GM19035 (cell line): ENCODE measurements at regions not wholly inside any gene's neighbourhood (a gene's known extent, or its start where the extent isn't known, plus 50 kb on each side); places are given as distances from the start of the nearest gene placed in this dataset.

Source experiments
- ATAC-seq: cut with Tn5 transposase; IDR thresholded peaks from one replicate; pipeline ENCODE4 v1.9.1; 2021; ENCODE audit not compliant: unreplicated experiment

DNA sequence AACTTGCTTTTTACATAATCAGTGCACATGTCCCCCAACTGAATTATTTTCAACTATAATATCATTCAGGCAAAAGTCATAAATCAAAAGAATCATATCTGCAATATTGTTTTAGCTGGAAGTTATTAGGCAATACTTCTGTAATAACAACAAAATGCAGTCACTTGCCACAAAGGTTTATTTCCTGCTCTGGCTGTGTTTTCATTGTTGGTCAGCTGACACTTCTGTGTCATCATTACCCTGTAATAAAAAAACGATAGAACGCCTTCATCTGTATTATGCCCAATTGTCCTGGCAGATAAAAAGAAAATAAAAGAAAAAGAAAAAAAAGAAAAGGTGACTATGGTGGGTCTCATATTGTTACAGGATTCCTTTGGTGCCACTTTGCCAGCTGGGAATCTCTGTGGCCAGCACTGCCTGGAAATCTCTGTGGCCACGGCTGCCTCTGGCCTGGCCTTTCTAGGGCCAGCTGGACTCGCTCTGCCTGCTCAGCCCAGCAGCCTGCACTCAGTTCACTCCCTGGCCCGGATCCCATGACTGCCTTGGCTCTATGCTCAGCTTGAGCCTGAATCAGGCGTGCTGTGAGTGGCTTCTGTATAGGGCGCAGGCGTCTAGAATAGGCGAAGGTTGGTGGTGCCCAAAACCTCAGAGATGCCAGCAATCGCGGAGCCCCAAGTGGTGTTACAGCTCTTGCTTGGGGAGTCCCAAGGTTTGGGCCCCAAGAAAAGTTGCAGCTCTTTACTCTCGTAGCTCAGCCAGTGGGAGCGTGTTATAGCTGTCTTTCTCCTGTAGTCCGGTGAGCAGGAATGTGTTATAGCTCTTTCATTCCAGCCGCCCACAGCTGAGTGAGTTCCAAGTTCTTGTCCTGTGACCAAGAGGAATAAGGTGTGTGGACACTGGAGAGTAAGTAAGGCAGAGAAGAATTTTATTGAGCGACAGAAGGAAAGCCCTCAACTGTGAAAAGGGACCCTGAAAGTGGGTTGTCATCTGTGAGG, 1227.1 kb downstream of the SLITRK1 start:
- no peak for ATAC-seq

DNA sequence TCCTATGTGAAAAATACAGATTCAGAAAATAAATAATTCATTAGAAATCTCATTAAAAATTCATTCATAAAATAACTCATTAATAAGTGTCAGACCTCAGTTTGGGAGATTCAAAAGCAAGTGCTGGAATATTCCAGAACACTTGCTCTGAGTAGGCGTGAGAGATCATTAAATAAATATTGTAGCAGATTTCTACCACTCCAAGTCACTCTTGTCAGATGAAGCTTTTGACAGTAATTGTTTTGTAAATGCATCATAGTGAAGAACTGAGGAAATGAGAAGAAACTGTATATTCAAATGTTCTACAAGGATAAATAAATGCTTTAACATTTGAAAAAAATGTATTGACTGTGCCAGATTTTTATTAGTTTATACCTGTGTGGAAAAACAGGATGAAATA, 1228.1 kb downstream of the SLITRK1 start:
- no peak for ATAC-seq

DNA sequence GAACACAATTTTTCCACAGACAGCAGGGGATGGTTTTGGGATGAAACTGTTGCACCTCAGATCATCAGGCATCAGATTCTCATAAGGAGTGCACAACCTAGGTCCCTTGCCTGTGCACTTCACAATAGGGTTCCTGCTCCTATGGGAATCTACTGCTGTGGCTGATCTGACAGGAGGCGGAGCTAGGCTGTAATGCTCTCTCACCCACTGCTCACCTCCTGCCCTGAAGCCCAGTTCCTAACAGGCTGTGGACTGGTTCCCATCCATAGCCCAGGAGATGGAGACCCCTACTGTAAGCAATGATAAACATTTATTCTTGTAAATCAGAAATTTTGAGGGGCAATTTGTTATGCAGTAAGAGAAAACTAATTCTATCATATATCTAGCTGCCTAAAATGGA, 1234.7 kb downstream of the SLITRK1 start:
- no peak for ATAC-seq

DNA sequence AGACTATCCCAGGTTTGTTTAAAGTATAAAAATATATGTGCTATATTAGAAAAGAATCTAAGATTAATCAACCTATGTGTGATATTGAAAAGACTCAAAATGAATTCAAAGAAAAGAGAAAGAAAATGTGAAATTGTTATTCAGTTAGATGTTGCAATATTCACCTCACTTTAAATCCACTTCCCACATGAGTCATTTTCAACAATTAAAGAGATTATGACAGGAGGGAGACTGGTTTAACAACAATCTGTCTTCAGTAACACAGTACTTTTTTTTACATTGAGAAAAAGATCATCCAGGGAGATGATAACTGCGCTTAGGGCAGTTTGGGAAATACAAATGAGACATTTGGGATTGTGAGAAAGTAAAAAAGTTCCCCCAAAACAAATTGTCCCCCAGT, 1246.2 kb downstream of the SLITRK1 start:
- no peak for ATAC-seq

DNA sequence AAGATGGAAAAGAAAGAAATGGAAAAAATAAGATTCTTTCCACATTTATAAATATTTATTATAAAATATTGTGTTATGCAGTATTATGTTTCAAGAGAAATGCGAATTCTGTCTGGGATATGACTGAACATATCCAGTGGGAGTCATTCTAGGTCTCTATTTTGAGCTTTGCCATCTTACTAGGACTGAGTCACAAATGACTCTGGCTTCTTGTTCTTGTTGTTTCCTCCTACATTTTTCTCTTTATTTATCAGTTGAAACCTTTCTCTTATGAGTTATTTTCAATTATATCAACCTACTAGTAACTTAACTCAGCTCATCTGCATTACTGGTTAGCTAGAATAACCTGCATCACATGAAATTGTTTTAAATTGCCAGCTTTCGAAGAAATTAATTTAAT, 1247.3 kb downstream of the SLITRK1 start:
- ATAC-seq, result no peak

DNA sequence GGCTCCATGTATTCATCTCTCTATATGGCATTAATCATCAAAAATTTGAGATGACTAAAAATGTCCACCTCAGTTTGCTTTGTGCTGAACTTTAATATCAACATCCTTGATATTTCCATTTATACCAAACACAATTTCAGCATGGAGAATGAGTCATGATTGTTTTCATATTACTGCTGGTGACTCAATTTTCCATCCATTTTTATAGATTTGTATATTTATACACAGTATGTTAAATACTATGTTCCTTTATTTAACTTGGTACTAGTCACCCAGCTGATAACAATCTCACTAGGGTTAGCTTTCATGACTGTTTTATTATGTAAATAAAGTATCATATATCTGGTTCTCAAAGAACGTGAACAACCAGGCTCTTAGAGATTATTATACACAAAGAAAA, 1255.1 kb downstream of the SLITRK1 start:
- ATAC-seq, result no peak

DNA sequence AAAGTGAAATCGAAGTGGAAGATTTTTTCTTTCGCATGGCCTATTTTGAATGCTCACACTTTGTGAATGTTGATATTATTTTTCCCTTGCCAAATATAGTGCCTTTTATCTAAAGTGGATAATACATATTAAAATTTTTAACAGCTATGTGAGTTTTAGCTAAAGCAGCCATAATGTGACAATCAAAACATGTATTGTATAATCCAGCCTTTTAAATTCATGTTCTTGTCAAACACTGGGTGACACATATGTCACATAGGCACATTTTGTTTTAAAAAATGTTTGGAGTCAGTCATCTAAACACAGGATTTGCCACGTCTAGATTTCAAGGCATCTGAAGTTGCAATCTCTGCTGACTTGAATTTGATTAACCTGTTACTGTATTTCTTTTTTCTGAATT, 1256.6 kb downstream of the SLITRK1 start:
- no peak for ATAC-seq

DNA sequence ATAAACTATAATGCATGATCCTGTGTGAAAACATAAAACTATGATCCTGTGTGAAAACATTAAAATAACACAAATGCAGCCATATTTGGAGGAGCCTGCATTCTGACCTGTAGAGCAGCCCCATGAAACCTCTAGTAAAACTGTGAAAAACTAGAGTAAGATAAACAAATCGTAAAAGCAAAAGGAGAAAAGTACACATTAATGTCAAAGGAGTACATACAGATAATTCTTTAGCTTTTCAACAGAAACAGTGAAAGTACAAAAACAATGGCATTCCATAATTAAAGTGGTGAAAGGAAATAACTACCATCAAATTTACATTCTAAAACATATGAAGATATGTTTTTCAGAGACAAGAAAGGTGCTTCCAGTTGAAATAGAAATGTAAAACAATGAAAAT, 1267.2 kb downstream of the SLITRK1 start:
- no peak for ATAC-seq

DNA sequence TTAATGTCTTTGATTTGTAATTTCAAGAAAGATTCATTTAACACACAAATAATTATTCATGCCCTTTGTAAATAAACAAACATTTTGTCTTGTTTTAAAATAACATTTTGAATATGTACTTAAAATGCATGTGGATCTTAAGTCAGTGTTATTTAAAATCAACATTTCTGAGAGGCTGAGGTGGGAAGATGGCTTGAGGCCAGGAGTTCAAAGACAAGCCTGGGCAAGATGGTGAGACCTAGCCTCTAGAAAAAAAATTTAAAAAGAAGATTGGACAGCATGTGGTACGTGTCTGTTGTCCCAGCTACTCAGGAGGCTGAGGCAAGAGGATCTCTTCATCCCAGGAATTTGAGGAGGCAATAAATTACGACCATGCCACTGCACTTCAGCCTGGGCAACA, 1268.2 kb downstream of the SLITRK1 start:
- ATAC-seq, result no peak

DNA sequence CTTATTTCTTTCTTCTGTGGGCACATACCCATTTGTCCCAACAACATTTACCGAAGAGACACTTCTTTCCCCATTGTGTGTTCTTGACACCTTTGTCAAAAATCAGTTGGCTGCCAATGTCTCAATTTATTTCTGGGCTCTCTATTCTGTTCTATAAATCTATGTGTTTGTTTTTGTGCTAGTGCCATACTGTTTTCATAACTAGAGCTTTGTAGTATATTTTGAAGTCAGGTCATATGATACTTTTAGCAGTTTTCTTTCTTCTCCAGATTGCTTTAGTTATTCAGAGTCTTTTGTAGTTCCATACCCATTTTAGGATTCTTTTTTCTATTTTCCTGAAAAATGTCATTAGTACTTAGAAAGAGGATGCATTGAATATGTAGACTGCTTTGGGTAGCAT, 1276.3 kb downstream of the SLITRK1 start:
- ATAC-seq, result no peak

DNA sequence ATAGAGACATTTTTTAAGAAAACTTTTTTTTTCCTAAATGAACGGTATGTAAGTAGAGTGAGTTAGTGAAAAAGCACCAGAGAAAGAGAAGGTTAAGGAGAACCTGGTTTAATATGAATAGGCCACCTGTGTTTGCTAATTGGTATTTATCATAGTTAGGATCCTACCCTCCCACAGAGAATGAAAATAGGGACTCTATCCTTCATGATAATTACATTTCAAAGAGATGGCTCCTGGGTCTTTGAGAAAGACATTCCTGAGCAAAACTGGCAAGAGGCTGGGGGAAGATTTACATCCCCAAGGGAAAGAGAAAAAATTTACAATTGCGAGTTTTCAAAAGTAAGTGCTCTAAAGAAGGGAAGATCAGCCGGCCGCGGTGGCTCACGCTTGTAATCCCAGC, 1284.5 kb downstream of the SLITRK1 start:
- no peak for ATAC-seq

DNA sequence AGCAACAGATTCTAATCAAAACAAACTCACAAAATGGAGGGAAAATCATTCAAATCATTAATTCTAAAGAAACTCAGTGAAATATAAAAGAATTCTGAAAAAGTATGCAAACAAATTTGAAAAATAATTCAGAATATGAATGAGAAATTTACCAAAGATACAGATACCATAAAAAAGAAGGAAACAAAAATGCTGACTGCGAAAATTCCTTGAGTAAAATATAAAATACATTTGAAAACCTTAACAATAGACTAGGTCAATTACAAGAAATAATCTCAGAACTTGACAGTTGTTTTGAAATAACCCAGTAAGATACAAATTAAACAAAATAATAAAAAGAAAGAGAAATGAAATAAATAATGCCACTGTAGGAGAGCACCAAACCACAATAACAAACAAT, 1289.0 kb downstream of the SLITRK1 start:
- no peak for ATAC-seq

DNA sequence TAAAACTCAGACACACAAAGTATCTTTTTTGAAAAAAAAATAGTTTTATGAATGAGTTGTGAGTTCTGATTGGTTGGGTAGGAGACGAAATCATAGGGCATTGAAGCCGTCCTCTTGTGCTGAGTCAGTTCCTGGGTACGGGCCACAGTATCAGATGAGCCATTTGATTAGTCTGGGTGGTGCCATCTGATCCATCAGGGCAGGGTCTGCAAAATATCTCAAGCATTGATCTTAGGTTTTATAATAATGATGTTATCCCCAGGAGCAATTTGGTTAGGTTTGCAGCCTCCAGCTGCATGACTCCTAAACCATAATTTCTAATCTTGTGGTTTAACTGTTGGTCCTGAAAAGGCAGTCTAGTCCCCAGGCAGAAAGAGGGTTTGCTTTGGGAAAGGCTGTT, 1310.6 kb downstream of the SLITRK1 start:
- ATAC-seq, result no peak

DNA sequence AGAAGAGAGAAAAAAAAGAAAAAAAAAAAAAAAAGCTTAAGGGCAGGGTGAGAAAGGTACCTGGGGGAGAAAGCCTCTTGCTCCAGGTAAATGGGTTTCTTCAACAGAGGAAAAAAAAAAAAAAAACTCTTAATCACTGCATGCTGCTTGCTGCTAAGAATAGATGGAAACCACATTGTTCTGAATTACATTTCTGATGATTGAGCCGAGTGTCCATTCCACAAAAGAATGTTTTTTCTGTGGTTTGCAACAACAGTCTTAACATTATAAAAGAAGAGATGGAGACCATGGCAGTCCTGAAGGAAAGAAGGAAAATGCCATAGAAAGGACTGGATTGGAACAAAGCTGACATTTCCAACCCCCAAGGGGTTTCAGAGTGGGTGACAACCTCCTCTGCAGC, 1312.7 kb downstream of the SLITRK1 start:
- ATAC-seq, result no peak

DNA sequence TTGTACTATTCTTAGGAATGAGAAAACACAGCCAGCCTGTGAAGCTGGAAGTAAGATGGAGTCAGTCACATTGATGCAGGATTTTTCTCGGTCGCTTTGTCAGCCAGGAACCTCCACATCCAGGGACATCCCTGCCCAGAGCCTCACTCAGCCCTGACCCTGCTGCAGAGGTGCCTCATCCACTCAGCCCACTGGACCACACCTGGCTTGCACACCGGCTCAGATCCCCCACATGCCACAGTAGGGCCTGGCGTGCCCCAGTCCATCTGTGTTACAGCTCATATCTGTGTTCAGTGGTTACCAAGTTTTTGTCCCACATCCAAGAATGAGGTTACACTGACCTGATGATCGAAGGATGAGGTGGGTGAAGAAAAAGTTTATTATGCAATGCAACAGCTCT, 1315.4 kb downstream of the SLITRK1 start:
- ATAC-seq, result no peak

DNA sequence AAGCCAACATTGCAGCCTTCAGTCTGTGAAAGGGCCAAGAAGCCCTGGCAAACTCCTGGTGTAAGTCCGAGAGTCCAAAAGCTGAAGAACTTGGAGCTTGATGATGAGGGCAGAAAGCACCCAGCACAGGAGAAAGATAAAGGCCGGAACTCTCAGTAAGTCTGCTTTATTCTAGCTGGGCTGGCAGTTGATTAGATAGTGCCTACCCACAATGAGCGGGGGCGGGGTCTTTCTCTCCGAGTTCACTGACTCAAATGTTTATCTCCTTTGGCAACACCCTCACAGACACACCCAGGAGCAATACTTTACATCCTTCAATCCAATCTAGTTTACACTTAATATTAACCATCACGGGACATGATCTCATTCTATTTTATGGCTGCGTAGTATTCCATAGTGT, 1317.1 kb downstream of the SLITRK1 start:
- no peak for ATAC-seq

DNA sequence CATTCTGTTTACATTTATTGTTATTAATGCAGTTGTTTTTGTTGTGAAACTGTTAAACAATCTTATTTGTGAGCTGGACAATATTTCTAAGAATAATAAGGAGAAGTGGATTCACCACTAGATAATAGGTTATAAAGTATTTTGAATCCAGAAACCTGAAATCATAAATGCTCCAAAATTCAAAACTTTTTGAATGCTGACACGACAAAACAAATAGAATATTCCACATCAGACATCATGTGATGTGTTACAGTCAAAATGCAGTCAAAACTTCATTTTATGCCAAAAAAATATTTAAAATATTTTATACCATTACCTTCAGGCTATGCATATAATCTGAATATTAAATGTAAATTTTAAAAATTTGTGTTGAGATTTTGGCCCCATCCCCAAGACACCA, 1321.4 kb downstream of the SLITRK1 start:
- ATAC-seq, result no peak

DNA sequence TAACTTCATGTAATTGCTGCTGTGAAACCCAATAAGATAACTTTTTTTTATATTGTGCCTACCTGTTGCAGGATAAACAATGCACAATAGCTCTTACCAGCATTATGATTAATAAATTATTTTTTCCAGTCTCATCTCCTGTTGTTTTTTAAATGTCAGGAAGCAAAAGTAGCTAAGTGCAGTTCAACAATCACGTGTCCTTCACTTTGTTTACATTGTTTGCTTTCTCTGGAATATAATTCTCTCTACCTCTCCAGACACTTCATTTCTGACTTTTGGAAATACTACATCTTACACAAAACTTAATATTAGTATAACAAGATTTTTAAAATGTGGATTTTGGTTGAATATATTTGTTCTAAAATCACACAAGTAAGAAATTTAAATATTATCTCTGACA, 1359.4 kb downstream of the SLITRK1 start:
- no peak for ATAC-seq

DNA sequence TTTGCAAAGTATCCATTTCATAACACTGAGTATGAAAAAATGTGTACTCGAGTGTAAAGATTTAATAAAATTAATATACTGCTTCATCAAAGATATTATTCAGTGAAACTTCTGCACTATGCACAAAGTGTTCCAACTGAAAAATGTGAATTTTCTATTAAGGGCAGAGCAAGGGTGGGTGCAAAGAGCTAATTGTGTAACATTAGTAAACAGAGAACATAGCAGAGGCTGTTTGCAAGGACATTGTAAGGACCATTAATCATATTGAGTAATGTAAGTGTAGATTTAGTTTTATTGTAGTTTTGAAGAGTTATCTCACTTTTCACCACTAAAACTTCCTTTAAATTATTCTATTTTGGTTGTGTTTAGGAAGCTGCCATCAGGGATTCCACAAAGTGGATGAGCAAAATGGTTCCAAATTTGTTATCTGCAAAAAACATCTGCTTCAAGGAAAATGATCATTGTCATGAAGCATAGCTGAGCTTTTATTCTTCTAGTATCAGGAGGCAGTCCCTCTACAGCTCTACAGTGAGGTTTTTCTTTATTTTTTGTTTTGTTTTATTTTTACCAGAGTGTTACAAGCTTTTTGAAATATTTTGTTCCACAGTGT, 1375.4 kb downstream of the SLITRK1 start:
- no peak for ATAC-seq

DNA sequence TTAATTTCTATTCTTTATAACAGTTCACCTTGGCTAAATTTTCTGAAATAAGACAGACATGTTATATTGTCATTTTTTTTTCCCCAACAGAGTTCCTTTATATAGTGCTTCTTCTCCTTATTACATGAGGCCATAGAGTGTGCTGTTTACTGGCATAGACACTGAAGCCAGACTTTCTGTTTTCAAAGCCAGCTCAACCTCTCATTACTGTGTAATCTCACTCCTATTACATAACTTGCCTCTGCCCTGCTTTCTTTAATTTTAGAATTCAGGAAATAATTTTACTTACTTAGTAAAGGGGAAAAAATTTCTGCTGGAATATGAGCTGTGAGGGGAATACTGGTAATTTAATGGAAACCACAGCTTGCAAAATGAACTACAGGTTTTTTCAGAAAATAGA, 1380.4 kb downstream of the SLITRK1 start:
- no peak for ATAC-seq

DNA sequence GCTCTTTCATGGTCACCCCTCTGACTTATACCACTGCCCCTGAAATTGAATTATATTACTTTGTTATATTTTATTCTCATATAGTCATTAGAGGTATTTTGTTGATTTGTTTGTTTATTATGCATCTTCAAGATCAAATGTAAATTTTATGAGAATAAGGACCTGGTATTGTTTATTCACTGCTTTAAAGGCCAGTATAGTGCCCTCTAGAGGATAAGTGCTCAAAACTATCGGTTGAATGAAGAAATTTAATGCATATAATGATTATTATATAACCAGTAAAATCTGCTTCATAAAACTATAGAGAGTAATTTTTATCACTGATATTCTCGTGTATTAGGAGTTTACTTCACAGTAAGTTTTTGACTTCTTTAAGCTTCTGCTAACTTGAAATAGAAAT, 1401.9 kb downstream of the SLITRK1 start:
- no peak for ATAC-seq

DNA sequence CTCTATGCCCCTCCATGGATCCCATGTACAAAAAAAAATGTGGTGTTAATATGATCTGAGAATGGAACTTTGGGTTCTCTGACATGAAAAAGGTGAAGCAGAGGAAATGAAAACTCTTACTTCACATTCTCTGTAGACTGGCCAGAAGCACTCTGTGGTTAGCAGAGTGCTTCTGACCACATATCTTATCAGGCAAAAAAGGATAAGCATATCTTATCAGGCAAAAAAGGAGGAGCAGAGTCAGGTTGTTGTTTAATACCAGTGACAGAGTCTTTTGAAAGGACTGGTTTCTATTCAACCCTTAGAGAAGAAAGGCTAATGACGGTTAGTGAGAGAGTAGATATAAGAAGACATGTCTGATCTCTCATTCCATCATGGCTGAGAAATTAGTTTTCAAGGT, 1404.8 kb downstream of the SLITRK1 start:
- ATAC-seq, result no peak

DNA sequence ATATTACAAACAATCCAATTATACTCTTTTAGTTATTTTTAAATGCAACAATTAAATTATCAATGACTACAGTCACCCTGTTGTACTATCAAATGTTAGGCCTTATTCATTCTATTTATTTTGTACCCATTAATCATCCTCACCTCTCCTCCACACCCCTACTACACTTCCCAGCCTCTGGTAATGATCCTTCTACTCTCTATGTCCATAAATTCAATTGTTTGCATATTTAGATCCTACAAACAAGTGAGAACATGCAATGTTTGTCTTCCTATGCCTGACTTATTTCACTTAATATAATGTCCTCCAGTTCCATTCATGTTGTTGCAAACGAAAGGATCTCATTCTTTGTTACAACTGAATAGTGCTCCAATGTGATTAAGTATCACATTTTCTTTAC, 1414.6 kb downstream of the SLITRK1 start:
- ATAC-seq, result no peak
